ENCODE measurements at regions not wholly inside any gene's neighbourhood (a gene's known extent, or its start where the extent isn't known, plus 50 kb on each side); places are given as distances from the start of the nearest gene placed in this dataset.

GRCh38 chr13:89695343-89696257 is 1651.9 kb upstream of the MIR17HG start:
- intact Hi-C loops (cut with micrococcal nuclease; ENCODE audit: unreplicated experiment), result loop anchor here (10.0 kb wide), 1 partner anchor 261 kb away; no protein-coding TSS in a partner anchor
- no peaks in the 10 kb centered on the region for H3F3A ChIP-seq (ENCODE audit: insufficient read depth, low read depth)
- no peak overlapping the region for H2AFZ ChIP-seq
- no TSS peak for BruUV-seq (replicated peaks)
- POLR2A ChIA-PET (ENCODE audit: unreplicated experiment), result no interaction called here
- H3K9me3 ChIP-seq (ENCODE audit: insufficient read depth, low read depth), result no peaks in the 10 kb centered on the region
- no peaks in the 10 kb centered on the region for H3K79me2 ChIP-seq (ENCODE audit: low read depth)
- DNase-seq, result peak in 1 of 2 experiments; percentile 9
- no peak overlapping the region for H3K4me3 ChIP-seq
- no peaks in the 10 kb centered on the region for H3K36me3 ChIP-seq (ENCODE audit: low read depth)
- H4K20me1 ChIP-seq (ENCODE audit: insufficient read depth), result no peaks in the 10 kb centered on the region
- TF ChIP-seq, protein P1, sequence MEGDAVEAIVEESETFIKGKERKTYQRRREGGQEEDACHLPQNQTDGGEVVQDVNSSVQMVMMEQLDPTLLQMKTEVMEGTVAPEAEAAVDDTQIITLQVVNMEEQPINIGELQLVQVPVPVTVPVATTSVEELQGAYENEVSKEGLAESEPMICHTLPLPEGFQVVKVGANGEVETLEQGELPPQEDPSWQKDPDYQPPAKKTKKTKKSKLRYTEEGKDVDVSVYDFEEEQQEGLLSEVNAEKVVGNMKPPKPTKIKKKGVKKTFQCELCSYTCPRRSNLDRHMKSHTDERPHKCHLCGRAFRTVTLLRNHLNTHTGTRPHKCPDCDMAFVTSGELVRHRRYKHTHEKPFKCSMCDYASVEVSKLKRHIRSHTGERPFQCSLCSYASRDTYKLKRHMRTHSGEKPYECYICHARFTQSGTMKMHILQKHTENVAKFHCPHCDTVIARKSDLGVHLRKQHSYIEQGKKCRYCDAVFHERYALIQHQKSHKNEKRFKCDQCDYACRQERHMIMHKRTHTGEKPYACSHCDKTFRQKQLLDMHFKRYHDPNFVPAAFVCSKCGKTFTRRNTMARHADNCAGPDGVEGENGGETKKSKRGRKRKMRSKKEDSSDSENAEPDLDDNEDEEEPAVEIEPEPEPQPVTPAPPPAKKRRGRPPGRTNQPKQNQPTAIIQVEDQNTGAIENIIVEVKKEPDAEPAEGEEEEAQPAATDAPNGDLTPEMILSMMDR (conservative IDR thresholded peaks at IDR 0.05), result peak; percentile 79
- TF ChIP-seq EZH2 (IDR thresholded peaks at IDR 0.05; ENCODE audit: low read depth), result no peak
- H3K9me2 ChIP-seq (ENCODE audit: insufficient read depth), result no peaks in the 10 kb centered on the region
- no peak overlapping the region for H3K4me2 ChIP-seq
- H3K27me3 ChIP-seq (ENCODE audit: insufficient read depth, low read depth), result no peaks in the 10 kb centered on the region
- H3K4me1 ChIP-seq (replicated peaks; ENCODE audit: insufficient read depth), result no peaks in the 10 kb centered on the region
- no peak overlapping the region for H3K27ac ChIP-seq
- CTCF ChIA-PET, result interaction anchor here (1.0 kb wide), 1 partner anchor 1690 kb away, joined by 3 read pairs; no protein-coding TSS in a partner anchor

GRCh38 chr13:89701913-89702312 is 1645.6 kb upstream of the MIR17HG start:
- Histone ChIP-seq H3F3A (ENCODE audit: insufficient read depth, low read depth) (no peaks in the 10 kb centered on the region), H3K27ac (no peak overlapping the region), H3K79me2 (ENCODE audit: low read depth) (no peaks in the 10 kb centered on the region), H3K27me3 (ENCODE audit: insufficient read depth, low read depth) (no peaks in the 10 kb centered on the region), H2AFZ (no peak overlapping the region), H3K4me1 (replicated peaks; ENCODE audit: insufficient read depth) (no peaks in the 10 kb centered on the region), H3K4me2 (no peak overlapping the region), H3K9me2 (ENCODE audit: insufficient read depth) (no peaks in the 10 kb centered on the region), H3K36me3 (ENCODE audit: low read depth) (no peaks in the 10 kb centered on the region), H3K4me3 (no peak overlapping the region), H3K9me3 (ENCODE audit: insufficient read depth, low read depth) (no peaks in the 10 kb centered on the region), H4K20me1 (ENCODE audit: insufficient read depth) (no peaks in the 10 kb centered on the region)
- TF ChIP-seq, protein P1 (conservative IDR thresholded peaks at IDR 0.05), result no peak
- no peak for TF ChIP-seq EZH2 (IDR thresholded peaks at IDR 0.05; ENCODE audit: low read depth)
- ChIA-PET CTCF (no interaction called here), POLR2A (ENCODE audit: unreplicated experiment) (no interaction called here)
- no TSS peak for BruUV-seq (replicated peaks)
- no peak for DNase-seq
- intact Hi-C loops (cut with micrococcal nuclease; ENCODE audit: unreplicated experiment), result no loop called here

- no peaks in the 10 kb centered on the region for H3F3A ChIP-seq (ENCODE audit: insufficient read depth, low read depth)
- intact Hi-C loops (cut with micrococcal nuclease; ENCODE audit: unreplicated experiment), result no loop called here
- H3K4me3 ChIP-seq, result no peak overlapping the region
- H4K20me1 ChIP-seq (ENCODE audit: insufficient read depth), result no peaks in the 10 kb centered on the region
- H3K9me3 ChIP-seq (ENCODE audit: insufficient read depth, low read depth), result no peaks in the 10 kb centered on the region
- no peaks in the 10 kb centered on the region for H3K36me3 ChIP-seq (ENCODE audit: low read depth)
- no peak overlapping the region for H2AFZ ChIP-seq
- H3K27me3 ChIP-seq (ENCODE audit: insufficient read depth, low read depth), result no peaks in the 10 kb centered on the region
- no peaks in the 10 kb centered on the region for H3K4me1 ChIP-seq (replicated peaks; ENCODE audit: insufficient read depth)
- no peak for TF ChIP-seq EZH2 (IDR thresholded peaks at IDR 0.05; ENCODE audit: low read depth)
- TF ChIP-seq, protein P1 (conservative IDR thresholded peaks at IDR 0.05), result no peak
- no peak overlapping the region for H3K4me2 ChIP-seq
- H3K9me2 ChIP-seq (ENCODE audit: insufficient read depth), result no peaks in the 10 kb centered on the region
- POLR2A ChIA-PET (ENCODE audit: unreplicated experiment), result no interaction called here
- no peak for DNase-seq
- CTCF ChIA-PET, result no interaction called here
- H3K27ac ChIP-seq, result no peak overlapping the region
- no TSS peak for BruUV-seq (replicated peaks)
- no peaks in the 10 kb centered on the region for H3K79me2 ChIP-seq (ENCODE audit: low read depth)
These were observed 1643.4 kb upstream of the MIR17HG start for GRCh38 chr13:89704040-89704439.
